Activated naive CD8-positive, alpha-beta T cell (primary cell): ENCODE measurements at regions not wholly inside any gene's neighbourhood (a gene's known extent, or its start where the extent isn't known, plus 50 kb on each side); places are given as distances from the start of the nearest gene placed in this dataset.

Experiments used
- H3K27ac Mint-ChIP-seq: one replicate; pipeline ENCODE4 v1.8.0; 2021; ENCODE audit warnings: mixed read lengths
- H3K27me3 Mint-ChIP-seq: one replicate; pipeline ENCODE4 v1.8.0; 2021; ENCODE audit warnings: mixed read lengths
- H3K36me3 Mint-ChIP-seq: one replicate; pipeline ENCODE4 v1.8.0; 2021; ENCODE audit warnings: mixed read lengths
- H3K4me1 Mint-ChIP-seq: one replicate; pipeline ENCODE4 v1.8.0; 2021; ENCODE audit warnings: low read depth, mixed read lengths
- H3K4me3 Mint-ChIP-seq: one replicate; pipeline ENCODE4 v1.8.0; 2021; ENCODE audit warnings: mild to moderate bottlenecking, mixed read lengths
- H3K9me3 Mint-ChIP-seq: one replicate; pipeline ENCODE4 v1.8.0; 2021; ENCODE audit warnings: low read depth, mixed read lengths

DNA sequence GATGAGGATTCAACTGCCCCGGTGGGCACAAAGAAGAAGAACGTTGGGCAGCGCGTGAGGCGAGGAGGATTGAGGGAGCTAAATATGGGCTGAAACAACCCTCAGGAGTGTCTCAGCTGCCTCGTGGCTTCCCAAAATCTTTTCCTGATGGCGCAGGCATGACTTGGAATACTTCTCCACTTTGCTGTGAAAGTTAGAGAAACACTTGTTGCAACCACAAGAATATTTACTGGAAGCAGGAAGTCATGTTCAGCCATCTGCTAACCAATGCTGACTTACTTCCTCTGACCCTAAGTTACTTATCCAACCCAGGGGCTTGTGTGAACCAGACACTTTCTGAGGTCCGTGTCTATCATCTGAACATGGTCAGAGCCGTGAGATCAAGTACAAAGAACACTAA lies 148.8 kb downstream of the ARL4C start:
- Mint-ChIP-seq H3K9me3 (peaks cover 6% of the 10 kb centered on the region), H3K4me3 (no peak overlapping the region)

DNA sequence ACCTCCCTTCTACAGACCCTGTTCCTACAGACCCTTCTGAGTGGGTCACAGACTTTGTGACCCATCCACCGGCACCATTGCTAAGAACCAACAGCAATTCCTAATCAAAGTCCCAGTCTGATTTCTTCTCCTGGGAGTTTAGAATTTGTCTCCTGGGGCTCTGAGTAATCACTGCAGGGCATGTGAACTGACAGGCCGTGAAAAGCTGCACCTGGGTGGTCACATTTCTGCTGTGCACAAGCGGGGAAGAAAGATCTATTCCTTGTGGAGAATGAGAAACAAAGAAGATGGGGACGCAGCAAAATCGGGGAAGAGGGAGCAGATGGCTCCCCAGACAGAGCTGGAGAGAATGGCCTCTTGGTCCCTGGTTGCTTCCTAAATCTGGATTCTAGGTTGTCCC lies 151.0 kb downstream of the ARL4C start:
- no peaks in the 10 kb centered on the region for H3K27me3 Mint-ChIP-seq
- no peak overlapping the region for H3K27ac Mint-ChIP-seq
- peaks cover 23% of the 10 kb centered on the region for H3K4me1 Mint-ChIP-seq
- no peaks in the 10 kb centered on the region for H3K9me3 Mint-ChIP-seq
- H3K36me3 Mint-ChIP-seq: peaks cover 3% of the 10 kb centered on the region
- no peak overlapping the region for H3K4me3 Mint-ChIP-seq

More for the DNA sequence above, 148.8 kb downstream of the ARL4C start:
- Mint-ChIP-seq H3K27ac (peak overlapping the region; percentile 28), H3K4me1 (peaks cover 23% of the 10 kb centered on the region), H3K36me3 (peaks cover 7% of the 10 kb centered on the region), H3K27me3 (no peaks in the 10 kb centered on the region)

DNA sequence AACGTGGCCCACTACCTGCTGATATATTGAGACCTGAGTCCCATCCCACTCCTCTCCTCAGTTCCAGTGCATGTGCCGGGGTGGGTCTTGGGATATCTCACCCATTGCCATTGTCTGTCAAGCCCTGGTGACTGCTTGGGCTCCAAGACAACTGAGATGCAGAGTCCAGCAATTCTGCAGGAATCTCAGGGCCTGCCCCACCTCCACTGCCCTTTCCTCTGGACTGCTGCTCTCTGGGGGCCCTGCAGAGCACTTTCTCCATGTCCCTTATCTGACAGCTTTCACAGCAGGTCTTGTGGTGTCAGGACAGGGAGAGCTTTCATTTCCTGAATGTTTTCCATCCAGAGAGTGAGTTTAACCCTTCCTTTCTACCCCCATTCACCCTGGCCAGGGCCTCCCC lies 152.9 kb downstream of the ARL4C start:
- Mint-ChIP-seq H3K4me1 (peaks cover 23% of the 10 kb centered on the region), H3K4me3 (no peak overlapping the region), H3K27ac (no peak overlapping the region), H3K27me3 (no peaks in the 10 kb centered on the region), H3K36me3 (peaks cover 8% of the 10 kb centered on the region), H3K9me3 (peaks cover 2% of the 10 kb centered on the region)

DNA sequence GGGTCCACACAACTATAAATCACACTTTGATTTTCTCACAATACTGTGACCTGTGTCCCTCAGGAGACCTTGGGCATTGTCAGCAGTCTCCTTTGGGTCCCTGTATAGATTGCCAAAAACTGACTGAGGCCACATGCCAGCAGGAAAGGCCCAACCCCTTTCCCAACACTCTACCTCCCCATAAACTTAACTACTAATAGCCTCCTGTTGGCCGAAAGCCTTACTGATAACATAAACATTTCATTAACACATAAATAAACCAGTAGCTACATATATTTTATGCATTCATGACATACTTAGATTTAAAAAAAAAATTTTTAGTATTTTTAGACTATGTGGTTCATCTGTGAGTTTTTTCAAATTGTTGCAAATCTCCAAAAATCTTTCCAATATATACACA lies 153.5 kb downstream of the ARL4C start:
- Mint-ChIP-seq H3K4me1 (peaks cover 19% of the 10 kb centered on the region), H3K27me3 (no peaks in the 10 kb centered on the region), H3K36me3 (peaks cover 10% of the 10 kb centered on the region), H3K9me3 (peaks cover 5% of the 10 kb centered on the region), H3K4me3 (no peak overlapping the region), H3K27ac (no peak overlapping the region)

DNA sequence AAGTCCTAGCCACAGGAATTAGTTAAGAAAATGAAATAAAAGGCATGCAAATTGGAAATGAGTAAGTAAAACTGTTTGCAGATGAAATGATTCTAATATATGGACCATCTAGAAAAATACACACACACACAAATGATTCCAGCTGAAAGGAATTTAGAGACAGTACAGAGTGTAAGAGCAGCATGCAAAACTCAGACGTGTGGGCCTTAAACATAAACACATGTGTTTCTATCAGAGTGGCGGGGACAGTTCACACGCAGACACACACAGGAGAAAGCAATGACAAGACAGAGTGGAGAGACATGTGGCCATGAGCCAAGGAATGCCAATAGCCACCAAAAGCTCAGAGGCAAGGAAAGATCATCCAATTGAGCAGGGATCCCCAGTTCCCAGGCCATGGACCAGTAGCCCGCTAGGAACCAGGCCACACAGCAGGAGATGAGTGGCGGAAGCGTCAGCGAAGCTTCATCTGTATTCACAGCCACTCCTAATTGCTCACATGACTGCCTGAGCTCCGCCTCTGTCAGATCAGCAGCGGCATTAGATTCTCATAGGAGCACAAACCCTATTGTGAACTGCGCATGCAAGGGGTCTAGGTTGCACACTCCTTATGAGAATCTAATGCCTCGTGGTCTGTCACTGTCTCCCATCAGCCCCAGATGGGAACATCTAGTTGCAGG lies 155.4 kb downstream of the ARL4C start:
- peaks cover 8% of the 10 kb centered on the region for H3K4me1 Mint-ChIP-seq
- no peak overlapping the region for H3K27ac Mint-ChIP-seq
- H3K36me3 Mint-ChIP-seq: peaks cover 10% of the 10 kb centered on the region
- no peaks in the 10 kb centered on the region for H3K27me3 Mint-ChIP-seq
- no peak overlapping the region for H3K4me3 Mint-ChIP-seq
- peaks cover 5% of the 10 kb centered on the region for H3K9me3 Mint-ChIP-seq

DNA sequence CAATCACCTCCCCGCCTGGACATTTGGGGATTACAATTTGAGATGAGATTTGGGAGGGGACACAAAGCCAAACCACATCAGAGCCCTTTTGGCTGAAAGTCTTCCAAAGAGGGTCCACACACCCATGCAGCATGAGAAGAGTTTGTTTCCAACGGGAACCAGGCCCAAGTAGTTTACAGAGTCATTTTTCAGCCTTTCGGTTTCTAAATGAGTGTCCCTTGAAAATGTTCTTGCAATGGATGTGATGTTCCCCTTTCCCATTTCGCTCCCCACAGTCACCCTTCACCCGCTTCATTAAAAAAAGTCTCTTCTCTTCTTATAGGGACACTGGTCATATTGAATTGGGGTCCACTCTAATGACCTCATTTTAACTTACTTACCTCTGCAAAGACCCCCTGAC lies 157.4 kb downstream of the ARL4C start:
- H3K9me3 Mint-ChIP-seq: peaks cover 5% of the 10 kb centered on the region
- H3K36me3 Mint-ChIP-seq: peaks cover 10% of the 10 kb centered on the region
- H3K4me1 Mint-ChIP-seq: peaks cover 18% of the 10 kb centered on the region
- H3K4me3 Mint-ChIP-seq: no peak overlapping the region
- no peaks in the 10 kb centered on the region for H3K27me3 Mint-ChIP-seq
- no peak overlapping the region for H3K27ac Mint-ChIP-seq

DNA sequence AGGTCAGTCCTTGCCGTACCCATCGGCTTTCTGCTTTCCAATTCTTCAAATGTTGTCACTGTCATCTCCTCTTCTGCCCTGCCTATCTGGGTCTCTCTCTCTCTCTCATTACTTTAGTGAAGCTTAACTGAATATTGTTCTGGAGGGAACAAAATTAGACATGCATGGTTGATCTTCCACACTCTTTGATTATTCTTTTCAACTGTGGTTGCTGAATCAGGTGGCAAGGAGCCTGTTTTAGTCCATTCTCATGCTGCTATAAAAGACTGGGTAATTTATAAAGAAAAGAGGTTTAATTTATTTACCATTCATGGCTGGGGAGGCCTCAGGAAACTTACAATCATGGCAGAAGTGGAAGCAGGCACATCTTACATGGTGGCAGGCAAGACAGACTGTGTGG lies 157.9 kb downstream of the ARL4C start:
- Mint-ChIP-seq H3K4me1 (peaks cover 20% of the 10 kb centered on the region), H3K9me3 (peaks cover 5% of the 10 kb centered on the region), H3K27me3 (no peaks in the 10 kb centered on the region), H3K4me3 (no peak overlapping the region), H3K36me3 (peaks cover 10% of the 10 kb centered on the region), H3K27ac (no peak overlapping the region)

DNA sequence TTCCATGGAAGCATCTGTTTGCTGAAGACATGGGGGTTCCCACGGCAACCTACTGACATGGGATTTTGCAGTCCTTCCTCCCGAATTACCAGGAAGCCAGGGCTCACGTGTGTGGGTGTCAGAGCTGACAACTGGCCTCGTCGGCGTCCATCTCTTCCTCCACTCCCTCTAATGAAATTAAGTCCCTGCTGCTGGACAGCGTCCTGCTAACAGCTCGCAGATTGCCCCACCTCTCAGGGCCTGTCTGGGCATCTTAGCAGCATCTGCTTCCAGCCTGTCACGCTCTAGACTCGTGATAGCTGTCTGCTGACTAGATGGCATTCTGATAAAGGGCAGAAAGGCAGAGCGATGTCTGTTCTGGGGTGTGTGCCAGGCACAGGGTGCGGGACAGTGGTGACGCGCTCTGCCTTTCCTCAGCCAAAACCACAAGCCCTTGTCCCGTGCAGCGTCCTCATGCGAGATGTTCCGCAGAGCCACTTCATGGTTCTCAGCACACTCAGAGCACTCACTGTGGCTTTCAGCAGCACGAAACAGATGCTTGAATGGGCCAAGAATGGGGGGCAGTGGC lies 161.1 kb downstream of the ARL4C start:
- peak overlapping the region; percentile 47 for H3K27ac Mint-ChIP-seq
- H3K4me3 Mint-ChIP-seq: peak overlapping the region; percentile 63
- H3K36me3 Mint-ChIP-seq: peaks cover 10% of the 10 kb centered on the region

DNA sequence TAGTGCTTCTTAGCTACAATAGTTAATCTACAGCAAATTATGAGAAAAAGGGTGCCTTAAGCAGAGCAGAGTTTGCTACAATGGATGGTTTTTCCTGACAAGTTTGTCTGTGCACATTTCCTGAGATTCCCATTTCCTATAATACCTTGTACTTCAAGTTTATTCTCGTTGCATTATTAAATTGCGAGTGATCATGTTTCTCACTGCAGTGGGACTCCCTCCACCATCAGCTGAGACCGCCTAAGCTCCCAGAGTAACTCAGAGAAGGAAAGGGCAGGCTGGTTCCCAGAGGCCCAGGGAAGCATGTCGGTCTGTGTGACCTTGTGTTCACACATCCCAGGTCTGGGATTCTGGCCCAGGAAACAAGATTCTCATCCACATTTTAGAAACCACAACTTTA lies 162.1 kb downstream of the ARL4C start:
- H3K36me3 Mint-ChIP-seq: peaks cover 10% of the 10 kb centered on the region
- H3K9me3 Mint-ChIP-seq: peaks cover 5% of the 10 kb centered on the region
- no peak overlapping the region for H3K27ac Mint-ChIP-seq
- H3K4me3 Mint-ChIP-seq: no peak overlapping the region
- peaks cover 29% of the 10 kb centered on the region for H3K4me1 Mint-ChIP-seq
- H3K27me3 Mint-ChIP-seq: no peaks in the 10 kb centered on the region

More for the DNA sequence above, 161.1 kb downstream of the ARL4C start:
- Mint-ChIP-seq H3K4me1 (peaks cover 28% of the 10 kb centered on the region), H3K9me3 (peaks cover 5% of the 10 kb centered on the region), H3K27me3 (no peaks in the 10 kb centered on the region)

DNA sequence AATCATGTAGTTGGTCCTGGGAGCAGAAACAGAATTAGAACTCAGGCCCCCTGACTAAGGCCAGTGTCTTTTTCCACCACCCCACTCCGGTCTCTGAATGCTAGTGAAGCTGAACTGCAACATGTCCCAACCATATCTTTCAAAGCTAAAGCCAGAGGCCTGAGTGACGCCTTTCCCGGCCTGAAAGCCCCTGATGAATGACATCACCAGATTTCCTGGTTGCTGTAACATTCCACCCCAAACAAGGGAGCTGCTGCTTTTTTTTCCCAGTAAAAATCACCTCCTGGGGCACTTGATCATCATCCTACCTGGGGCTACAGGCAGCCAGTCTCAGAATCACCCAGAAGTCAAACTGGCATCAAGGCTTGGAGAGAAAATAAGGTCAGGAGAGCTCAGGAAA lies 162.7 kb downstream of the ARL4C start:
- Mint-ChIP-seq H3K27me3 (no peaks in the 10 kb centered on the region), H3K27ac (no peak overlapping the region)

DNA sequence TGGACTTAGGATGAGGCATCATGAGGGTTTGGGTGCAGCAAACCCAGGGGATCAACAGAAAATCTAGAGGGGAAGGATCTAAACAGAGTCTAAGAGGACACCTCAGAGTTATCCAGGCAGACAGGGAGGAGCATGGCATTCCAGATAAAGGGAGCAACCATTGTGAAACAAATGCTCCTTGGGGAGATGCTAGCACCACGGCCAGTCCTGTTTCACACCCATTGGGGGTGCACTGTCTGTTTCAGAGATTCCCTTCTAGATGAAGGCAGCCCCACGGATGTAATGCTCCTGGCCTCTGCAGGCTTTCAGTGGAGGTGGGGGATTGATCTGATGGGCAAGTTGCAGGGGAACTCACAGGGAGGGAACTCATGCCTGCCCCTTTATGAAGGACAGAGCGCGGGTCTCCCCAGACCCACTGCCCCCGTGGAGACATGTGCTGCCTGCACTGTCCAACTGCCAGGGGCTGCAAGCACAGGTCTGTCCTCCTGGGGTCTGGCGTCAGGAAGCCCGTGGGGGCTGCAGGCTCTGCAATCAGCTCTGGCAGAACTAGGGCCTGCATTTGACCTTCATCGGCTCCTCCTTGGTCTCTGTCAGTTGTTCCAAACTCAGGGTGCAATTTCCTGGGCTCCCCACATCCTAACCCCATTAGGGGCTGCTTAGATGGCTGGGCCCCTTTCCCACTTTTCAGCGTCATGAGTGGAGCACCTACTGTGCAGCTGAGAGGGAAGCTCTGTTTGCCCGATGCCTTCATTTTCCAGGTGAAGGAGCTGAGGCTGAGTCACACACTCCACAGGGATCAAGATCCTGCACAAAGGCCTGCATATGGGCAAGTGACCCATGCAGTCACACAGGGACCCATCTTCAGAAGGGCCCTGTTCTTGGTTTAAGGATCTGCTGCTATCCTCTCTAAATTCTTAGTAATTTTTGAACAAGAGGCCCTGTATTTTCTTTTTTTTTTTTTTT lies 163.4 kb downstream of the ARL4C start:
- Mint-ChIP-seq H3K4me1 (peaks cover 29% of the 10 kb centered on the region), H3K27ac (no peak overlapping the region), H3K36me3 (peaks cover 2% of the 10 kb centered on the region), H3K9me3 (no peaks in the 10 kb centered on the region), H3K27me3 (no peaks in the 10 kb centered on the region), H3K4me3 (no peak overlapping the region)

More for the DNA sequence above, 162.7 kb downstream of the ARL4C start:
- Mint-ChIP-seq H3K36me3 (peaks cover 7% of the 10 kb centered on the region), H3K4me3 (no peak overlapping the region), H3K4me1 (peaks cover 29% of the 10 kb centered on the region), H3K9me3 (peaks cover 5% of the 10 kb centered on the region)

DNA sequence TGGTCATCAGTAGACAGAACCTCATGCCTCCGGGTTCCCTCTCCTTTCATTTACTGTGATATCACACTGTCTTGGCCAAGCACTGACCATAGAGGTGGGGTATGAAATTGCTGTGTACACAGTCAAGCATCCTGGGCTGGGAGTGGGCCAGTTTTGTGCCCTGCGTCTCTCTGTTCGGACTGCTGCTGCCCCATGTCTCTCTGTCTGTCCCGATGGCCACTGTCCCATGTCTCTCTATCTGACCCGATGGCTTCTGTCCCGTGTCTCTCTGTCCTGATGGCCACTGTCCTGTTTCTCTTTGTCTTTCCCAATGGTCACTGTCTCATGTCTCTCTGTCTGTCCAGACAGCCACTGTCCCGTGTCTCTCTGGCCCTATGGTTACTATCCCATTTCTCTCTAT lies 164.9 kb downstream of the ARL4C start:
- Mint-ChIP-seq H3K9me3 (no peaks in the 10 kb centered on the region), H3K36me3 (no peaks in the 10 kb centered on the region), H3K27ac (no peak overlapping the region), H3K4me1 (peaks cover 32% of the 10 kb centered on the region), H3K27me3 (no peaks in the 10 kb centered on the region), H3K4me3 (no peak overlapping the region)

DNA sequence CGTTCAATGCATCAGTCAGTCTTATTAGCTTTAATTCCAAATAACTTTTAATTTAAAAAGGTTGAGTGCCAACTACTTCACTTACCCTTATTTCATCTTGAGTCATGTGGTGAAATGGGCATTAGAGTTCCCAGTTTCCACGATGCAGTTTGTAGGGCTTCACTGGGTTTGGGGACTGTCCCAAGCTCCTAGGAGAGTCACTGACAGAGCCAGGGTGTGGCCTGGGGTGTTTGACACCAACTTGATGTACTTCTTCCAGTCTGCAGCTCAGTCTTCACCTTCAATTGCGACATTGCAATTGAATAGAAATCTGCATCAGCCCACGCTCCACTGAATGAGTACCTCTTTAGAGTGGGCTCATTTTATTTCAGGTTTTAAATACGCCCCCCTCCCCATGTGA lies 165.3 kb downstream of the ARL4C start:
- peaks cover 32% of the 10 kb centered on the region for H3K4me1 Mint-ChIP-seq
- H3K4me3 Mint-ChIP-seq: no peak overlapping the region
- H3K27me3 Mint-ChIP-seq: no peaks in the 10 kb centered on the region
- no peak overlapping the region for H3K27ac Mint-ChIP-seq
- no peaks in the 10 kb centered on the region for H3K9me3 Mint-ChIP-seq
- H3K36me3 Mint-ChIP-seq: no peaks in the 10 kb centered on the region

DNA sequence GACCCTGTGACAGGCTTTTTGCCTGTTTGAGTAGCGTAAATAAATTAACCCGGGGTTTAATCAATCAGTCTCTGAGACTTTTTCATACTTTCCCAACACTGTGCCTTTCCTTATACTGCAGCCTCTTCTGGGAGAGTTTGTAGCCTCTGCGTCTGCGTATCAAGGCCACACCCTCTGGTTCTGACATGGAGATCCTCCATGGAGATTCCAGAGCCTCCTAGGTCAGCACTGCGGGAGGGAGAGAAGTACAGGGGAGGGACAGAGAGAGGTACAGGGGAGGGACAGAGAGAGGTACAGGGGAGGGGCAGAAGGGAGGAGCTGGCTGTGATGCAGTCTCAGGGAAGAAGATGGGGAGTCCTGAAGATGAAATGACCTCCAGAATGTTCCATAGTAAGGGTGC lies 166.0 kb downstream of the ARL4C start:
- no peaks in the 10 kb centered on the region for H3K27me3 Mint-ChIP-seq
- H3K4me3 Mint-ChIP-seq: no peak overlapping the region
- H3K27ac Mint-ChIP-seq: no peak overlapping the region
- no peaks in the 10 kb centered on the region for H3K9me3 Mint-ChIP-seq
- no peaks in the 10 kb centered on the region for H3K36me3 Mint-ChIP-seq
- H3K4me1 Mint-ChIP-seq: peaks cover 26% of the 10 kb centered on the region
